Trophoblast cell (in vitro differentiated cells and primary cell): ENCODE measurements at regions not wholly inside any gene's neighbourhood (a gene's known extent, or its start where the extent isn't known, plus 50 kb on each side); places are given as distances from the start of the nearest gene placed in this dataset.

Experiments
- DNase-seq, 2 donors: peaks; one replicate each; pipeline ENCODE4 v3.0.0-alpha.2; 2016
- H2AFZ ChIP-seq: 2 replicates; pipeline ENCODE4 v1.6.1; 2013; ENCODE audit warnings: low read length, moderate library complexity, mild to moderate bottlenecking; ENCODE audit not compliant: insufficient read depth, poor library complexity
- H2AK5ac ChIP-seq: 2 replicates; pipeline ENCODE4 v1.6.1; 2013; ENCODE audit warnings: mild to moderate bottlenecking, low read length
- H2BK120ac ChIP-seq: 2 replicates; pipeline ENCODE4 v1.6.1; 2013; ENCODE audit warnings: low read length, mild to moderate bottlenecking, moderate library complexity; ENCODE audit not compliant: insufficient read depth, poor library complexity
- H2BK12ac ChIP-seq: 2 replicates; pipeline ENCODE4 v1.6.1; 2013; ENCODE audit warnings: mild to moderate bottlenecking, low read length, moderate library complexity
- H2BK5ac ChIP-seq: 2 replicates; pipeline ENCODE4 v1.6.1; 2013; ENCODE audit warnings: low read length, low read depth, moderate library complexity, mild to moderate bottlenecking; ENCODE audit not compliant: poor library complexity
- H3K14ac ChIP-seq: 2 replicates; pipeline ENCODE4 v1.6.1; 2013; ENCODE audit warnings: mild to moderate bottlenecking, low read length
- H3K18ac ChIP-seq: 2 replicates; pipeline ENCODE4 v1.6.1; 2013; ENCODE audit warnings: mild to moderate bottlenecking, low read length
- H3K23ac ChIP-seq: 2 replicates; pipeline ENCODE4 v1.6.1; 2013; ENCODE audit warnings: low read length
- H3K27ac ChIP-seq: 2 replicates; pipeline ENCODE4 v1.5.1; 2013; ENCODE audit warnings: low read depth, mild to moderate bottlenecking, inconsistent platforms, low read length, moderate library complexity
- H3K27me3 ChIP-seq: 2 replicates; pipeline ENCODE4 v1.6.1; 2013; ENCODE audit warnings: inconsistent platforms, mild to moderate bottlenecking, low read length, moderate library complexity; ENCODE audit not compliant: insufficient read depth
- H3K36me3 ChIP-seq, 2 experiments: 1 replicate in 1 of 2; 2 replicates in 1 of 2; pipeline ENCODE4 v1.6.1; 2013; ENCODE audit warnings: low read length in 2 of 2, mild to moderate bottlenecking in 2 of 2, moderate library complexity in 1 of 2; ENCODE audit not compliant: insufficient read depth in 2 of 2, control insufficient read depth in 1 of 2
- H3K4ac ChIP-seq: 2 replicates; pipeline ENCODE4 v1.6.1; 2013; ENCODE audit warnings: low read depth, mild to moderate bottlenecking, low read length, moderate library complexity
- H3K4me1 ChIP-seq, 2 experiments: 1 replicate in 1 of 2; 2 replicates in 1 of 2; pipeline ENCODE4 v1.6.1; 2013; ENCODE audit warnings: low read length in 2 of 2, mild to moderate bottlenecking in 2 of 2, moderate library complexity in 1 of 2; ENCODE audit not compliant: insufficient read depth in 2 of 2, control insufficient read depth in 1 of 2
- H3K4me2 ChIP-seq: 2 replicates; pipeline ENCODE4 v1.6.1; 2013; ENCODE audit warnings: inconsistent platforms, mild to moderate bottlenecking, low read length, moderate library complexity
- H3K4me3 ChIP-seq: 2 replicates; pipeline ENCODE4 v1.5.1; 2013; ENCODE audit warnings: mild to moderate bottlenecking, low read depth, low read length, inconsistent platforms
- H3K79me1 ChIP-seq: one replicate; pipeline ENCODE4 v1.6.1; 2013; ENCODE audit warnings: low read length
- H3K79me2 ChIP-seq: 2 replicates; pipeline ENCODE4 v1.6.1; 2013; ENCODE audit warnings: low read length, mild to moderate bottlenecking; ENCODE audit not compliant: control insufficient read depth, insufficient read depth, poor library complexity
- H3K9ac ChIP-seq: 2 replicates; pipeline ENCODE4 v1.6.1; 2013; ENCODE audit warnings: mild to moderate bottlenecking, low read length
- H3K9me3 ChIP-seq: 2 replicates; pipeline ENCODE4 v1.6.1; 2013; ENCODE audit warnings: low read depth, mild to moderate bottlenecking, control low read depth, inconsistent platforms, low read length; ENCODE audit not compliant: insufficient read depth
- H4K12ac ChIP-seq: 2 replicates; pipeline ENCODE4 v1.6.1; 2013; ENCODE audit warnings: low read depth, mild to moderate bottlenecking, low read length, moderate library complexity
- H4K8ac ChIP-seq: 2 replicates; pipeline ENCODE4 v1.6.1; 2013; ENCODE audit warnings: low read depth, mild to moderate bottlenecking, low read length, moderate library complexity
- H4K91ac ChIP-seq: one replicate; pipeline ENCODE4 v1.6.1; 2013; ENCODE audit warnings: low read depth, mild to moderate bottlenecking, low read length, moderate library complexity
- WGBS: extraction: QIAGEN DNeasy Blood & Tissue Kit; methylation state at CpG from one replicate; pipeline ENCODE4 v1.1.7; 2013; ENCODE audit warnings: missing lambda C conversion rate; ENCODE audit not compliant: insufficient read length, insufficient coverage; ENCODE audit errors: extremely low coverage; 5-methylcytosine and 5-hydroxymethylcytosine counted together

DNA sequence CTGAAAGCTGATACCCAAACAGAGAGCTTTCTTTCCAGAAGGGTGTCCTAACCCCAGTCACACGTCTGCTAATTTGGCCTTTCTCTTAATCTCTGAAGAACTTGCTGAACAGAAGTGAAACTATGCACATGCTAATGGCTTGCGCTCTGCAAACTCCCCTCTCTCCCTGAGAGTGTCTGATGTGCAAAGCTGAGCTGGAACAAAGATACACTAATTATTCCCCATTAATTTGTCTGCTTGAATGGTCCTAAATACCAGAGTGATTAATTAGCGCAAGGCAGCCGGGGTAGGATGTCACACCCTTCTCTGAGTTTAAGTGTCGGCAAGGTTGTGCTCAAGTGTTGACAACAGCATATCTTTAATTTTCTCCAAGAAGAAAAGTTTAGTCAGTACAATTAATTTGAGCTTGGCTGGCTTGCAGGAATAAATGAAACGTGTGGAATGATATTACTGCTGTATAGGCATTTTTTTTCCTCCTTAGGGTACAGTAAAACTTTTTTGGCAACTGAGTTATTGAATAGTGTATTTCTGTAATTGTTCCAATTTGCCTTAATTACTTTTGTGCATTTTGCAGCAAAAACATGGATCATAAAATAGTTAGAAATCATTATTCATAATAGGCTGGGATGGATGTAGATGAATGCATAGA, 715.9 kb upstream of the POU3F2 start:
- H3K4ac ChIP-seq, result no peak overlapping the region
- no peak overlapping the region for H3K4me3 ChIP-seq
- no peaks in the 10 kb centered on the region for H3K9me3 ChIP-seq
- H3K4me1 ChIP-seq, result no peaks in the 10 kb centered on the region
- WGBS, result no CpG with 5 or more reads among the region's 6 CpGs
- no peak overlapping the region for H2AK5ac ChIP-seq
- no peaks in the 10 kb centered on the region for H3K79me2 ChIP-seq
- H2BK5ac ChIP-seq, result no peak overlapping the region
- H4K91ac ChIP-seq, result no peak overlapping the region
- H3K9ac ChIP-seq, result no peak overlapping the region
- DNase-seq, result no peak
- H3K14ac ChIP-seq, result no peak overlapping the region
- no peak overlapping the region for H3K18ac ChIP-seq
- H3K79me1 ChIP-seq, result no peaks in the 10 kb centered on the region
- H2BK12ac ChIP-seq, result no peak overlapping the region
- H3K27me3 ChIP-seq, result no peaks in the 10 kb centered on the region
- no peaks in the 10 kb centered on the region for H3K36me3 ChIP-seq
- no peak overlapping the region for H2AFZ ChIP-seq
- no peak overlapping the region for H3K23ac ChIP-seq
- H4K8ac ChIP-seq, result no peak overlapping the region
- H4K12ac ChIP-seq, result no peak overlapping the region
- no peak overlapping the region for H3K27ac ChIP-seq
- H2BK120ac ChIP-seq, result no peak overlapping the region
- H3K4me2 ChIP-seq, result no peak overlapping the region

DNA sequence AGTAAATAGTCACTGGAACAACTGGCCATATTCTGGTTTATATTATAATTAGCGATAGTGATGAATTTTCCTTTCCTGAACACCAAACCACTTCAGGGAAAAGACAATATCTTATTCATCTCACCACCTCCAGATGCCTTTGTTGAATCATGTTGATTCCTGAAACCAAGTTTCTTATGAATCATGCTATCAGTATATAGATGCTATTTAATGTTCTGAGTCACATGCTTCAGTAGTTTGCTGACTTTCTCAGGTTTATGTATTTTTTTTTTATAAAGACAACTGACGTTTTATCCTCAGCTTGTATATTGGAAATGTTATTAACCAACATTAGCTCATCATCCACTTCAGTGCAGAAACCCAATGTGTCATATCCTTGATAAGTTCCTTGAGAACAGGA, 710.2 kb upstream of the POU3F2 start:
- Histone ChIP-seq H3K4me1 (no peaks in the 10 kb centered on the region), H4K91ac (no peak overlapping the region), H3K9me3 (no peaks in the 10 kb centered on the region), H3K14ac (no peak overlapping the region), H2AK5ac (no peak overlapping the region), H3K4ac (no peak overlapping the region), H3K79me1 (no peaks in the 10 kb centered on the region), H3K4me2 (no peak overlapping the region), H3K4me3 (no peak overlapping the region), H4K8ac (no peak overlapping the region), H2BK5ac (no peak overlapping the region), H3K18ac (no peak overlapping the region), H2AFZ (no peak overlapping the region), H3K36me3 (no peaks in the 10 kb centered on the region), H3K9ac (no peak overlapping the region), H2BK120ac (no peak overlapping the region), H3K23ac (no peak overlapping the region), H2BK12ac (no peak overlapping the region), H3K27me3 (no peaks in the 10 kb centered on the region), H3K27ac (no peak overlapping the region), H4K12ac (no peak overlapping the region), H3K79me2 (no peaks in the 10 kb centered on the region)
- no peak for DNase-seq
- WGBS, result no CpG with 5 or more reads among the region's 2 CpGs

DNA sequence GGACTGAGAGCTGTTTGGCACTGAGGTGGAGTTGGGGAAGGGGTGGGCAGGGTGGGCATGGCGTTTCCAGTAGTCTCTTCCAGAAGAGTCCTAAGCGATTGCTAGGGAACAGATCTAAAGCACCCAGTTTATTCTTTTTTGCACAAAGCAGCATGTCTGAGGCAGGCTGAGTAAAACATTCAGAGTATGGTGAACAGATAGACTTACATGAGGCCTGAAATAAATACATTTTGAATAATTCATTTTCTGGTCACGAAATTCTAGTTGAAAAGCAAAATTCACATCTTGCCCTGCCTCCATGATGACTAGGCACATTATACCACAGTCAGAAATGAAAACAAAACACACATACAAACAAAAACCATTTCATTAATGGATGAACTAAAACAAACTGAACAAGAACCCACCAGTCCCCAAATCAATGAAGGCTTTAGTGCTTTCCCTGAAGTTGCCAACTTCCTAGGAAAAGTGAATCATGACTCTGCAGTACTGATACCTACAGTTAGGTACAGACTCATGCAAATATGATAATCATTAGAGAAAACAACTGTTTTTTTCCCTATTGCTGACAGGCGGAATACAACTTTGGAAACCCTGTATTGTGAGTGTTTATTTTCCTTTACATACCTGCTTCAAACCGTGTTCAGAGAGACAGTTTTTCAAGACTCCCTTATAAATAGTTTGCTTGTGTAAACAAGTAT, 702.9 kb upstream of the POU3F2 start:
- Histone ChIP-seq H2AK5ac (no peak overlapping the region), H3K36me3 (no peaks in the 10 kb centered on the region), H3K79me2 (no peaks in the 10 kb centered on the region), H3K4me3 (no peak overlapping the region), H4K91ac (no peak overlapping the region), H2BK5ac (no peak overlapping the region), H3K18ac (no peak overlapping the region), H3K79me1 (no peaks in the 10 kb centered on the region), H3K4ac (no peak overlapping the region), H3K4me1 (no peaks in the 10 kb centered on the region), H3K23ac (no peak overlapping the region), H3K9ac (no peak overlapping the region), H3K4me2 (no peak overlapping the region), H4K8ac (no peak overlapping the region), H4K12ac (no peak overlapping the region), H2BK12ac (no peak overlapping the region), H2BK120ac (no peak overlapping the region), H3K14ac (no peak overlapping the region), H2AFZ (no peak overlapping the region), H3K9me3 (no peaks in the 10 kb centered on the region), H3K27me3 (no peaks in the 10 kb centered on the region), H3K27ac (no peak overlapping the region)
- whole genome bisulfite sequencing, result no CpG with 5 or more reads among the region's 5 CpGs
- no peak for DNase-seq

DNA sequence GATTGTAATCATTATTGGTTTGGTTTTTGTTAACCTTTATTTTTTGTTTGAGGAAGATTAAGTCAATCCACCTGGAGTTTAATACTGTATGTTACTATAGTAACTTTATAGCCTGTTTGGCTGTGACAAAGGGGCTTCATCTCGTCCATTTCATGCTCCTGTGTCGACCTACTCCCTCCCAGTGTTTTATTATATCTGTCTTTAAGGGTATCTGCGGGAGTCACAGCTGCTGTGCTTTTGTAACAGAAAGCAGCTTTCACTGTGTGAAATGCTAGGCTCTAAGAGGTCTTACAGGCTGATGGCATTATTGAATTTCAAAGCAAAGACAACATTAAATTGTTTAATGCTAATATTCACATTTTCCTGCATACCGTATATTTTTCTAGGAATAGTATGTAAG, 698.0 kb upstream of the POU3F2 start:
- H3K4me3 ChIP-seq, result no peak overlapping the region
- WGBS, result no CpG with 5 or more reads among the region's 4 CpGs
- no peaks in the 10 kb centered on the region for H3K79me2 ChIP-seq
- no peaks in the 10 kb centered on the region for H3K79me1 ChIP-seq
- no peak overlapping the region for H4K91ac ChIP-seq
- H3K4me2 ChIP-seq, result no peak overlapping the region
- H3K9me3 ChIP-seq, result no peaks in the 10 kb centered on the region
- H2BK5ac ChIP-seq, result no peak overlapping the region
- H4K8ac ChIP-seq, result no peak overlapping the region
- H2BK120ac ChIP-seq, result no peak overlapping the region
- H3K18ac ChIP-seq, result no peak overlapping the region
- H2AFZ ChIP-seq, result no peak overlapping the region
- H3K23ac ChIP-seq, result no peak overlapping the region
- H3K27me3 ChIP-seq, result no peaks in the 10 kb centered on the region
- no peak overlapping the region for H4K12ac ChIP-seq
- no peak overlapping the region for H2BK12ac ChIP-seq
- no peak overlapping the region for H3K14ac ChIP-seq
- no peak overlapping the region for H3K27ac ChIP-seq
- no peaks in the 10 kb centered on the region for H3K4me1 ChIP-seq
- peak overlapping the region; percentile 53 for H3K9ac ChIP-seq
- DNase-seq, result no peak
- H3K4ac ChIP-seq, result no peak overlapping the region
- H2AK5ac ChIP-seq, result no peak overlapping the region
- H3K36me3 ChIP-seq, result no peaks in the 10 kb centered on the region
